GM23338 (cell line): ENCODE measurements at regions not wholly inside any gene's neighbourhood (a gene's known extent, or its start where the extent isn't known, plus 50 kb on each side); places are given as distances from the start of the nearest gene placed in this dataset.

ENCODE experiments used
- CTCF ChIP-seq, 2 experiments: fragments of 200-600 bp in 1 of 2; sonication (generic) in 1 of 2; conservative IDR thresholded peaks; 2 replicates each; pipeline versions ENCODE4 v1.5.1 to v1.6.1; 2016 to 2017; ENCODE audit warnings: antibody characterized with exemption in 2 of 2, low read depth in 2 of 2, mild to moderate bottlenecking in 2 of 2, moderate library complexity in 1 of 2
- EZH2 ChIP-seq: fragments of 200-600 bp; sonication (generic); IDR thresholded peaks from one replicate; pipeline ENCODE4 v1.8.0; 2017; ENCODE audit warnings: antibody characterized with exemption, mild to moderate bottlenecking, low read depth; ENCODE audit not compliant: unreplicated experiment
- EZH2phosphoT487 ChIP-seq: fragments of 200-600 bp; sonication (generic); IDR thresholded peaks from one replicate; pipeline ENCODE4 v1.8.1; 2018; ENCODE audit warnings: antibody characterized with exemption; ENCODE audit not compliant: unreplicated experiment
- POLR2AphosphoS5 ChIP-seq: IDR thresholded peaks from 2 replicates; pipeline ENCODE4 v1.6.1; 2016; ENCODE audit warnings: antibody characterized with exemption, low read depth
- REST ChIP-seq: IDR thresholded peaks from one replicate; pipeline ENCODE4 v1.6.1; 2018; ENCODE audit warnings: antibody characterized with exemption; ENCODE audit not compliant: unreplicated experiment
- ZNF114 ChIP-seq: fragments of 250-450 bp; sonication (Bioruptor Pico); IDR thresholded peaks from 2 replicates; pipeline ENCODE4 v1.5.0; 2020; ENCODE audit warnings: mild to moderate bottlenecking, moderate library complexity
- ZNF331 ChIP-seq: fragments of 250-450 bp; sonication (Bioruptor Pico); IDR thresholded peaks from 2 replicates; pipeline ENCODE4 v1.5.0; 2020; ENCODE audit warnings: low read depth, mild to moderate bottlenecking, moderate library complexity
- ZNF462 ChIP-seq: fragments of 250-450 bp; sonication (Bioruptor Pico); IDR thresholded peaks from 2 replicates; pipeline ENCODE4 v1.5.0; 2020; ENCODE audit warnings: mild to moderate bottlenecking, moderate library complexity

GRCh38 chr2:234773129-234773528 lies 178.7 kb upstream of the SH3BP4 start:
- TF ChIP-seq CTCF (conservative IDR thresholded peaks at IDR 0.05; ENCODE audit: low read depth in 2 of 2) (no peak), EZH2 (no peak), REST (no peak), POLR2AphosphoS5 (no peak), ZNF462 (no peak), EZH2phosphoT487 (no peak), ZNF331 (no peak), ZNF114 (CRISPR knock-in tag) (no peak)
